ENCODE measurements at regions not wholly inside any gene's neighbourhood (a gene's known extent, or its start where the extent isn't known, plus 50 kb on each side); places are given as distances from the start of the nearest gene placed in this dataset.

GRCh38 chrX:140190441-140191108 is 225.3 kb upstream of the CXorf66 start:
- no TSS peak for BruUV-seq (replicated peaks)
- no peaks in the 10 kb centered on the region for H4K20me1 ChIP-seq (ENCODE audit: insufficient read depth)
- H3K4me1 ChIP-seq (ENCODE audit: control insufficient read depth in 1 of 2, insufficient read depth in 2 of 2, low read length in 2 of 2) = no peaks in the 10 kb centered on the region
- ChIA-PET RAD21 (ENCODE audit: low non-redundant PET in 1 of 2, low total read pairs in 2 of 2, uncharacterized antibody in 2 of 2, unreplicated experiment in 2 of 2) (no interaction called here), CTCF (no interaction called here), POLR2A (no interaction called here)
- no peak overlapping the region for H3K9ac ChIP-seq (ENCODE audit: low read length)
- no peak overlapping the region for H3K4me2 ChIP-seq (ENCODE audit: low read length)
- H2AFZ ChIP-seq (ENCODE audit: low read depth, low read length, poor library complexity, severe bottlenecking) = no peak overlapping the region
- H3K4me3 ChIP-seq (replicated peaks in 1 of 2; ENCODE audit: low read depth in 1 of 2, low read length in 2 of 2) = no peak overlapping the region
- H3K36me3 ChIP-seq (ENCODE audit: control insufficient read depth in 1 of 2, insufficient read depth in 2 of 2, low read length in 2 of 2) = no peaks in the 10 kb centered on the region
- TF ChIP-seq, protein P1, sequence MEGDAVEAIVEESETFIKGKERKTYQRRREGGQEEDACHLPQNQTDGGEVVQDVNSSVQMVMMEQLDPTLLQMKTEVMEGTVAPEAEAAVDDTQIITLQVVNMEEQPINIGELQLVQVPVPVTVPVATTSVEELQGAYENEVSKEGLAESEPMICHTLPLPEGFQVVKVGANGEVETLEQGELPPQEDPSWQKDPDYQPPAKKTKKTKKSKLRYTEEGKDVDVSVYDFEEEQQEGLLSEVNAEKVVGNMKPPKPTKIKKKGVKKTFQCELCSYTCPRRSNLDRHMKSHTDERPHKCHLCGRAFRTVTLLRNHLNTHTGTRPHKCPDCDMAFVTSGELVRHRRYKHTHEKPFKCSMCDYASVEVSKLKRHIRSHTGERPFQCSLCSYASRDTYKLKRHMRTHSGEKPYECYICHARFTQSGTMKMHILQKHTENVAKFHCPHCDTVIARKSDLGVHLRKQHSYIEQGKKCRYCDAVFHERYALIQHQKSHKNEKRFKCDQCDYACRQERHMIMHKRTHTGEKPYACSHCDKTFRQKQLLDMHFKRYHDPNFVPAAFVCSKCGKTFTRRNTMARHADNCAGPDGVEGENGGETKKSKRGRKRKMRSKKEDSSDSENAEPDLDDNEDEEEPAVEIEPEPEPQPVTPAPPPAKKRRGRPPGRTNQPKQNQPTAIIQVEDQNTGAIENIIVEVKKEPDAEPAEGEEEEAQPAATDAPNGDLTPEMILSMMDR (IDR thresholded peaks at IDR 0.05 in 2 of 3, conservative IDR thresholded peaks at IDR 0.05 in 1 of 3; ENCODE audit: borderline replicate concordance in 1 of 3, insufficient read depth in 1 of 3, low read depth in 2 of 3, low read length in 2 of 3) = no peak
- TF ChIP-seq SIN3A (IDR thresholded peaks at IDR 0.05; ENCODE audit: low read depth) = no peak
- TF ChIP-seq ELF1 (IDR thresholded peaks at IDR 0.05; ENCODE audit: borderline replicate concordance, low read depth) = no peak
- TF ChIP-seq EZH2 (IDR thresholded peaks at IDR 0.05) = no peak
- no peak for TF ChIP-seq FOSL1 (IDR thresholded peaks at IDR 0.05; ENCODE audit: low read depth)
- TF ChIP-seq CBX3 (IDR thresholded peaks at IDR 0.05; ENCODE audit: low read depth) = no peak
- no peak for TF ChIP-seq POLR2A (IDR thresholded peaks at IDR 0.05; ENCODE audit: borderline replicate concordance, extremely low read depth, insufficient read depth, insufficient read length)
- TF ChIP-seq POLR2AphosphoS5 (IDR thresholded peaks at IDR 0.05; ENCODE audit: low read depth, low read length) = no peak
- TF ChIP-seq ZFX (IDR thresholded peaks at IDR 0.05) = no peak
- no peak for TF ChIP-seq ZNF274 (IDR thresholded peaks at IDR 0.05; ENCODE audit: low read depth, low read length)
- TF ChIP-seq SRF (IDR thresholded peaks at IDR 0.05; ENCODE audit: low read depth) = no peak
- TF ChIP-seq SP1 (IDR thresholded peaks at IDR 0.05; ENCODE audit: low read depth) = no peak
- no peak for TF ChIP-seq ZBTB33 (IDR thresholded peaks at IDR 0.05; ENCODE audit: extremely low read depth, insufficient replicate concordance, low read length)
- TF ChIP-seq JUND (IDR thresholded peaks at IDR 0.05) = no peak
- no peak for TF ChIP-seq RAD21 (IDR thresholded peaks at IDR 0.05; ENCODE audit: low read depth)
- TF ChIP-seq, protein P2, sequence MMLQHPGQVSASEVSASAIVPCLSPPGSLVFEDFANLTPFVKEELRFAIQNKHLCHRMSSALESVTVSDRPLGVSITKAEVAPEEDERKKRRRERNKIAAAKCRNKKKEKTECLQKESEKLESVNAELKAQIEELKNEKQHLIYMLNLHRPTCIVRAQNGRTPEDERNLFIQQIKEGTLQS (IDR thresholded peaks at IDR 0.05) = no peak
- no peaks in the 10 kb centered on the region for H3K27me3 ChIP-seq (ENCODE audit: insufficient read depth, low read length)
- intact Hi-C loops (cut with micrococcal nuclease) = no loop called here
- no peak overlapping the region for H3K27ac ChIP-seq (ENCODE audit: low read depth, low read length)
- no peak for ATAC-seq
- H3K9me3 ChIP-seq (ENCODE audit: control insufficient read depth in 1 of 2, insufficient read depth in 1 of 2, low read depth in 1 of 2, low read length in 2 of 2) = no peaks in the 10 kb centered on the region
- no peak for DNase-seq (ENCODE audit: low read depth, low spot score)
- no peaks in the 10 kb centered on the region for H3K9me2 ChIP-seq (ENCODE audit: insufficient read depth)
- no peaks in the 10 kb centered on the region for H3K79me2 ChIP-seq (ENCODE audit: insufficient read depth, low read length)

Data from HCT116 (cell line).